HCT116 (cell line): ENCODE measurements at regions not wholly inside any gene's neighbourhood (a gene's known extent, or its start where the extent isn't known, plus 50 kb on each side); places are given as distances from the start of the nearest gene placed in this dataset.

Experiments used
- ATAC-seq: fragments of 200-7000 bp; cut with Tn5 transposase; 2 replicates; pipeline ENCODE4 v1.9.1; 2020; ENCODE audit warnings: mild to moderate bottlenecking, moderate library complexity
- BruUV-seq: library from RNA; stranded (reverse); fragments of 400-500 nt; replicated peaks from 2 replicates; lab custom pipeline; 2021; lab: Mats Ljungman, UMichigan
- CTCF ChIA-PET: fragments of 300-600 bp; sonication (Branson Sonifier 250); formaldehyde crosslinking; loops from one replicate; lab custom pipeline; 2021; ENCODE audit warnings: antibody characterized with exemption; lab: Charles Lee
- POLR2A ChIA-PET: fragments of 300-600, 350-600 bp; sonication (Branson Sonifier 250); formaldehyde crosslinking; loops from one replicate; lab custom pipeline; 2021; ENCODE audit warnings: antibody characterized with exemption; lab: Charles Lee
- RAD21 ChIA-PET, 2 experiments: fragments of 300-600 bp; sonication (Branson Sonifier 250); formaldehyde crosslinking; loops; one replicate each; lab custom pipeline; 2023; ENCODE audit warnings: low total read pairs in 2 of 2; ENCODE audit not compliant: uncharacterized antibody in 2 of 2, unreplicated experiment in 2 of 2, low non-redundant PET in 1 of 2; lab: Charles Lee
- DNase-seq: peaks from one replicate; pipeline ENCODE4 v3.0.0-alpha.2; 2010; ENCODE audit warnings: low read depth, low spot score
- H2AFZ ChIP-seq: fragments of 200-600 bp; shearing (Covaris generic), sonication (generic); 2 replicates; pipeline ENCODE4 v1.6.1; 2017; ENCODE audit warnings: low read depth, mixed run types, mixed read lengths, antibody characterized with exemption, low read length; ENCODE audit not compliant: poor library complexity, severe bottlenecking
- H3K27ac ChIP-seq: 2 replicates; pipeline ENCODE4 v1.5.1; 2012; ENCODE audit warnings: low read depth, low read length
- H3K27me3 ChIP-seq: fragments of 200-600 bp; sonication (generic); 2 replicates; pipeline ENCODE4 v1.6.1; 2016; ENCODE audit warnings: mixed run types, low read length, mixed read lengths; ENCODE audit not compliant: insufficient read depth
- H3K36me3 ChIP-seq, 2 experiments: fragments of 200-500 bp in 1 of 2; fragments of 200-600 bp in 1 of 2; sonication (Bioruptor generic) in 1 of 2; sonication (generic) in 1 of 2; 2 replicates each; pipeline versions ENCODE4 v1.5.1 to v1.6.1; 2014 to 2016; ENCODE audit warnings: low read length in 2 of 2, inconsistent platforms in 1 of 2, mixed read lengths in 1 of 2, mixed run types in 1 of 2; ENCODE audit not compliant: insufficient read depth in 2 of 2, control insufficient read depth in 1 of 2
- H3K4me1 ChIP-seq, 2 experiments: fragments of 200-600 bp in 1 of 2; sonication (generic) in 1 of 2; 2 replicates each; pipeline versions ENCODE4 v1.5.1 to v1.6.1; 2012 to 2017; ENCODE audit warnings: low read length in 2 of 2, inconsistent platforms in 1 of 2, mild to moderate bottlenecking in 1 of 2, mixed read lengths in 1 of 2, mixed run types in 1 of 2, moderate library complexity in 1 of 2; ENCODE audit not compliant: insufficient read depth in 2 of 2, control insufficient read depth in 1 of 2
- H3K4me2 ChIP-seq: fragments of 200-600 bp; sonication (generic); 2 replicates; pipeline ENCODE4 v1.6.1; 2017; ENCODE audit warnings: mixed run types, low read length, mixed read lengths
- H3K4me3 ChIP-seq, 2 experiments: fragments of 200-600 bp in 1 of 2; sonication (generic) in 1 of 2; replicated peaks in 1 of 2; 2 replicates each; pipeline ENCODE4 v1.5.1; 2011 to 2016; ENCODE audit warnings: low read length in 2 of 2, control low read depth in 1 of 2, low read depth in 1 of 2, mild to moderate bottlenecking in 1 of 2, mixed read lengths in 1 of 2, mixed run types in 1 of 2
- H3K79me2 ChIP-seq: fragments of 200-600 bp; sonication (generic); 2 replicates; pipeline ENCODE4 v1.6.1; 2017; ENCODE audit warnings: mild to moderate bottlenecking, mixed run types, low read length, moderate library complexity, mixed read lengths; ENCODE audit not compliant: insufficient read depth
- H3K9ac ChIP-seq: fragments of 200-600 bp; sonication (generic); 2 replicates; pipeline ENCODE4 v1.6.1; 2016; ENCODE audit warnings: low read length, mixed read lengths
- H3K9me2 ChIP-seq: fragments of 200-600 bp; sonication (generic), shearing (Covaris generic); 2 replicates; pipeline ENCODE4 v1.6.1; 2017; ENCODE audit warnings: mixed run types, mild to moderate bottlenecking, moderate library complexity; ENCODE audit not compliant: insufficient read depth
- H3K9me3 ChIP-seq, 2 experiments: fragments of 200-500 bp in 1 of 2; fragments of 200-600 bp in 1 of 2; sonication (Bioruptor generic) in 1 of 2; sonication (generic) in 1 of 2; 2 replicates each; pipeline ENCODE4 v1.6.1; 2014 to 2017; ENCODE audit warnings: low read length in 2 of 2, mixed read lengths in 2 of 2, inconsistent platforms in 1 of 2, low read depth in 1 of 2, mild to moderate bottlenecking in 1 of 2, mixed run types in 1 of 2, moderate library complexity in 1 of 2; ENCODE audit not compliant: control insufficient read depth in 1 of 2, insufficient read depth in 1 of 2
- H4K20me1 ChIP-seq: fragments of 200-600 bp; sonication (generic), shearing (Covaris generic); 2 replicates; pipeline ENCODE4 v1.6.1; 2017; ENCODE audit warnings: mixed run types, mild to moderate bottlenecking, moderate library complexity; ENCODE audit not compliant: insufficient read depth
- ATF3 ChIP-seq: IDR thresholded peaks from 2 replicates; pipeline ENCODE4 v1.6.1; 2012
- CBX3 ChIP-seq: IDR thresholded peaks from 2 replicates; pipeline ENCODE4 v1.6.1; 2012; ENCODE audit warnings: low read depth
- EGR1 ChIP-seq: IDR thresholded peaks from 2 replicates; pipeline ENCODE4 v1.6.1; 2012; ENCODE audit warnings: low read depth
- ELF1 ChIP-seq: IDR thresholded peaks from 2 replicates; pipeline ENCODE4 v1.6.1; 2012; ENCODE audit warnings: low read depth, borderline replicate concordance
- EZH2 ChIP-seq: fragments of 200-600 bp; sonication (generic); IDR thresholded peaks from 2 replicates; pipeline ENCODE4 v1.6.1; 2017; ENCODE audit warnings: antibody characterized with exemption, mixed run types
- EZH2phosphoT487 ChIP-seq: fragments of 200-600 bp; IDR thresholded peaks from 2 replicates; pipeline ENCODE4 v1.6.1; 2018; ENCODE audit warnings: antibody characterized with exemption, borderline replicate concordance
- FOSL1 ChIP-seq: IDR thresholded peaks from 2 replicates; pipeline ENCODE4 v1.6.1; 2012; ENCODE audit warnings: low read depth
- JUND ChIP-seq: IDR thresholded peaks from 2 replicates; pipeline ENCODE4 v1.6.1; 2012
- POLR2A ChIP-seq: IDR thresholded peaks from 2 replicates; pipeline ENCODE4 v1.7.0; 2011; ENCODE audit warnings: borderline replicate concordance; ENCODE audit not compliant: insufficient read depth, insufficient read length; ENCODE audit errors: extremely low read depth
- RAD21 ChIP-seq: IDR thresholded peaks from 2 replicates; pipeline ENCODE4 v1.6.1; 2012; ENCODE audit warnings: low read depth, mild to moderate bottlenecking
- REST ChIP-seq: IDR thresholded peaks from 2 replicates; pipeline ENCODE4 v1.6.1; 2012; ENCODE audit warnings: low read depth
- SIN3A ChIP-seq: IDR thresholded peaks from 2 replicates; pipeline ENCODE4 v1.6.1; 2012; ENCODE audit warnings: low read depth
- SP1 ChIP-seq: IDR thresholded peaks from 2 replicates; pipeline ENCODE4 v1.6.1; 2012; ENCODE audit warnings: low read depth
- SRF ChIP-seq: IDR thresholded peaks from 2 replicates; pipeline ENCODE4 v1.6.1; 2012; ENCODE audit warnings: low read depth
- TCF7L2 ChIP-seq: IDR thresholded peaks from 2 replicates; pipeline ENCODE4 v1.7.0; 2011; ENCODE audit warnings: borderline replicate concordance, inconsistent platforms; ENCODE audit not compliant: insufficient read depth, insufficient read length; ENCODE audit errors: extremely low read depth
- ZFX ChIP-seq: fragments of 450-650 bp; IDR thresholded peaks from 2 replicates; pipeline ENCODE4 v1.6.1; 2017
- ZNF274 ChIP-seq: fragments of 200-500 bp; sonication (Bioruptor generic); IDR thresholded peaks from 2 replicates; pipeline ENCODE4 v1.6.1; 2014; ENCODE audit warnings: mild to moderate bottlenecking, low read depth, low read length, inconsistent platforms
- intact Hi-C: fragments of 100-400 bp; cut with micrococcal nuclease; formaldehyde crosslinking; loops from 2 replicates; pipeline ENCODE4 v1.10.0; 2022
- TF ChIP-seq, protein P1 (sequence below), 3 experiments: fragments of 200-600 bp in 1 of 3; sonication (generic) in 1 of 3; IDR thresholded peaks in 2 of 3; conservative IDR thresholded peaks in 1 of 3; 2 replicates each; pipeline ENCODE4 v1.5.1; 2012 to 2017; ENCODE audit warnings: low read depth in 2 of 3, low read length in 2 of 3, antibody characterized with exemption in 1 of 3, borderline replicate concordance in 1 of 3, control low read depth in 1 of 3, mild to moderate bottlenecking in 1 of 3, mixed read lengths in 1 of 3, mixed run types in 1 of 3, moderate library complexity in 1 of 3; ENCODE audit not compliant: insufficient read depth in 1 of 3
- TF ChIP-seq, protein P2 (sequence below): IDR thresholded peaks from 2 replicates; pipeline ENCODE4 v1.6.1; 2012

- Histone ChIP-seq H3K27me3 (no peaks in the 10 kb centered on the region), H3K79me2 (no peaks in the 10 kb centered on the region), H3K36me3 (no peaks in the 10 kb centered on the region), H2AFZ (no peak overlapping the region), H3K9me2 (no peaks in the 10 kb centered on the region), H3K9me3 (no peaks in the 10 kb centered on the region)
- intact Hi-C loops, result no loop called here
- POLR2A ChIA-PET, result no interaction called here
- CTCF ChIA-PET, result no interaction called here
- no TSS peak for BruUV-seq
- TF ChIP-seq TCF7L2, result no peak
- TF ChIP-seq REST, result no peak
- no peak for TF ChIP-seq SP1
- TF ChIP-seq CBX3, result no peak
- no peak for TF ChIP-seq FOSL1
- TF ChIP-seq POLR2A, result no peak
- TF ChIP-seq SRF, result no peak
- TF ChIP-seq, protein P1, sequence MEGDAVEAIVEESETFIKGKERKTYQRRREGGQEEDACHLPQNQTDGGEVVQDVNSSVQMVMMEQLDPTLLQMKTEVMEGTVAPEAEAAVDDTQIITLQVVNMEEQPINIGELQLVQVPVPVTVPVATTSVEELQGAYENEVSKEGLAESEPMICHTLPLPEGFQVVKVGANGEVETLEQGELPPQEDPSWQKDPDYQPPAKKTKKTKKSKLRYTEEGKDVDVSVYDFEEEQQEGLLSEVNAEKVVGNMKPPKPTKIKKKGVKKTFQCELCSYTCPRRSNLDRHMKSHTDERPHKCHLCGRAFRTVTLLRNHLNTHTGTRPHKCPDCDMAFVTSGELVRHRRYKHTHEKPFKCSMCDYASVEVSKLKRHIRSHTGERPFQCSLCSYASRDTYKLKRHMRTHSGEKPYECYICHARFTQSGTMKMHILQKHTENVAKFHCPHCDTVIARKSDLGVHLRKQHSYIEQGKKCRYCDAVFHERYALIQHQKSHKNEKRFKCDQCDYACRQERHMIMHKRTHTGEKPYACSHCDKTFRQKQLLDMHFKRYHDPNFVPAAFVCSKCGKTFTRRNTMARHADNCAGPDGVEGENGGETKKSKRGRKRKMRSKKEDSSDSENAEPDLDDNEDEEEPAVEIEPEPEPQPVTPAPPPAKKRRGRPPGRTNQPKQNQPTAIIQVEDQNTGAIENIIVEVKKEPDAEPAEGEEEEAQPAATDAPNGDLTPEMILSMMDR (IDR thresholded peaks at IDR 0.05 in 2 of 3, conservative IDR thresholded peaks at IDR 0.05 in 1 of 3; ENCODE audit: borderline replicate concordance in 1 of 3, insufficient read depth in 1 of 3, low read depth in 2 of 3, low read length in 2 of 3), result no peak
- TF ChIP-seq ELF1, result no peak
- TF ChIP-seq EZH2phosphoT487, result no peak
- no peak for TF ChIP-seq ATF3
- TF ChIP-seq EZH2, result no peak
- no peak for TF ChIP-seq ZNF274
- TF ChIP-seq ZFX, result no peak
- no peak for TF ChIP-seq SIN3A
- TF ChIP-seq RAD21, result no peak
- TF ChIP-seq EGR1, result no peak
- TF ChIP-seq JUND, result no peak
- TF ChIP-seq, protein P2, sequence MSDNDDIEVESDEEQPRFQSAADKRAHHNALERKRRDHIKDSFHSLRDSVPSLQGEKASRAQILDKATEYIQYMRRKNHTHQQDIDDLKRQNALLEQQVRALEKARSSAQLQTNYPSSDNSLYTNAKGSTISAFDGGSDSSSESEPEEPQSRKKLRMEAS, result no peak
- TF ChIP-seq, all 23 proteins: peak for 0
- no peak overlapping the region for H3K4me3 ChIP-seq
- RAD21 ChIA-PET, result no interaction called here
- H4K20me1 ChIP-seq, result no peaks in the 10 kb centered on the region
- H3K4me1 ChIP-seq, result no peaks in the 10 kb centered on the region
- DNase-seq (no peak), ATAC-seq (no peak)
- no peak overlapping the region for H3K9ac ChIP-seq
- no peak overlapping the region for H3K27ac ChIP-seq
- no peak overlapping the region for H3K4me2 ChIP-seq
These were observed 949.4 kb upstream of the AMELY start for GRCh38 chrY:7860781-7861614.
